GM19238 (cell line): ENCODE measurements at regions not wholly inside any gene's neighbourhood (a gene's known extent, or its start where the extent isn't known, plus 50 kb on each side); places are given as distances from the start of the nearest gene placed in this dataset.
"Not testable (repeated sequence)": the region's sequence is repeated elsewhere in the genome, so short reads cannot be mapped to it uniquely, and the experiment has no call there.

Experiments used
- DNase-seq: peaks from one replicate; pipeline ENCODE4 v3.0.0; 2011; ENCODE audit warnings: low spot score; ENCODE audit not compliant: insufficient read length

DNA sequence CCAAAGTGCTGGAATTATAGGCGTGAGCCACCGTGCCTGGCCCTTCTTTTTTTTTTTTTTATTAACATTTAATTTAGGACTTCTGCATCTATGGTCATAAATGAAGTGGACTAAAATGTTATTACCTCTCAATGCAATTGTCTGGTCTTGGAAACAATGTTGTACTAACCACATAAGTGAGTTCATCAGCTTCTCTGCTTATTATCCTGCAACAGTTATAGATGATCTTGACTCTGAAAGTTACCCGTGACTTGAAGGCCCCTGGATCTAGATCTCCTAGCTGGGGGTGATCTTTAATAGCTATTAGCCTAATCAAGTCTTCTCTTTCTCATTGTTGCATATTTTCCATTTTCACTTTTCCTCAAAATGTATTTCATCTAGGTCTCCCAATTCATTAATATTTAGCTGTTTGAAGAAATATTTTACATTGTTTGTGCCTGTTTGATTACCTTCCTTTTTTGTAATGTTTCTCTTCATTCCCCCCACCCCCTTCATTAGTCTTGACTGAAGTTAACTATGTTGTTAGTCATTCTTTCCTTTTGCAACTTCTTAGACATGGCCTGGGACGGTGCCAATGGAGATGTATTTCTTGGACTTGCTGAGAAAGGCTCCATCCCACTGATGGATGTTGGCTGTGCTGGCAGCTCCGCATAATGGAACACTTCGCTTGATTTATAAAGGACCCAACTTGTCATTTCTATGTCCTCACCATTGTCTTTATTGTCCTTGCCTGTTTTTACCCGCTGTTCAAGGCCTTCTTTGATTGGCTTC lies 141.6 kb upstream of the RIOK3 start:
- no peak for DNase-seq

- no peak for DNase-seq
These were observed 139.7 kb upstream of the RIOK3 start for GRCh38 chr18:23313379-23313778.

DNA sequence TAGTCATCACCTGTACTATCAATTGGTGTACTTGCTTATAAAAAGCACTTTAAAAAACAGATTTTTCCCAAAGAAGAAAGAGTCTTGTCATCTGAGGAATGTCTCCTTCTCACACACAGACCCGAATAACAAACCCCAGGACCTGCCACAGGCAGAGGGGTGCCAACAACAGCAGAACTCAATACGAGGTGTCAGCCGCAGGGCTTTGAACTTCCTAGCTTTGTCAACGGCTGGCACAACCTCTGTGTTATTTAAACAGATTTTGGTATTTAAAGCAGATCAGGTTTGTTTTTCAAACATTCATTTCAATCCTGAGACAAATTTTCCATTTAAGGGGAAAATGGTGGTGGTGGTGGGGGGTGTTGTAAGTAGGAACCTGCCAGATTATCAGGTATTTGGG lies 138.4 kb upstream of the RIOK3 start:
- DNase-seq: no peak

DNA sequence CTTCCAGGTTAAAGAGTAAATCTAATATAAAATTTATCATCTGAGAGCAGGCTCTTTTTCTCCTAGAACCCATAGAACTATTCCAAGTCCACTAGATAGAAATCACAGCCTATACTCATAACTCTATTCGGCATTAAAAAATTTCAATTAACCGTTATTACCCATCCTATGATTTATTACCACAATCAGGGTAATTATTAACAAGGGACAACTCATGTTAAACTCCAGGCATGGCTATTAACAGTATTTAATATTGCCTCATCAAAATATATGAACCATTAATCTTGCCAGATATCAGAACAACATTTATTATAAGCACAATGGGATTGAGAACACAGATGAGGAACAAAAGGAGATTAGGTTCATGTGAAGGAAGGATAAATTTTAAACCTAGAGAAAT lies 136.8 kb upstream of the RIOK3 start:
- DNase-seq: no peak

GRCh38 chr18:23316988-23317387 lies 136.1 kb upstream of the RIOK3 start:
- no peak for DNase-seq

DNA sequence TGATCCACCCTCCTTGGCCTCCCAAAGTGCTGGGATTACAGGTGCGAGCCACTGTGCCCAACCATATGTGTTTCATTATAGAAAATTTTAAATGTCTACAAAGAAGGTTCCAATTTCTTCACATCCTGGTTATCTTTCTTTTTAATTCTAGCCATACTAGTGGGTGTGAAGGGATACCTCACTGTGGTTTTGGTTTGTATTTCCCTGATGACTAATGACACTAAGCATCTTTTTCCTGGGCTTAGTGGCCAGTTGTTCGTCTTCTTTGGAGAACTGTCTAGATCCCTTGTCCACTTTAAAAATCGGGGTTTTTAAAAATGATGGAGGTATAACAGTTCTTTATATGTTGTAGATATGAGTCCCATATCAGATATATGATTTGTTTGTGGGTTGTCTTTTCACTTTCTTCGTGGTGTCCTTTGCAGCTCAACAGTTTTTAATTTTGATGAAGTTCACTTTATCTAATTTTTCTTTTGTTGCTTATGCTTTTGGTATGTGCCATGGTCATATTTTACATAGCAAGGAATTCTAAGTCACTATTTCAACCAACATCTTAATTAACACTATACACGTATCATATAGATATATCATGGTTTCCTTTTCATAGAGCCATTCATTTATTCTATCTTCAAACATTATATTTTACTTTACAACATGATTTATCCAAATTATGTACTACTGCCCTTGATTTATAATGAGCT lies 135.0 kb upstream of the RIOK3 start:
- no peak for DNase-seq

- DNase-seq: no peak
These were observed 132.3 kb upstream of the RIOK3 start for GRCh38 chr18:23320709-23321236.

- no peak for DNase-seq
These were observed 131.1 kb upstream of the RIOK3 start for GRCh38 chr18:23321996-23322395.

DNA sequence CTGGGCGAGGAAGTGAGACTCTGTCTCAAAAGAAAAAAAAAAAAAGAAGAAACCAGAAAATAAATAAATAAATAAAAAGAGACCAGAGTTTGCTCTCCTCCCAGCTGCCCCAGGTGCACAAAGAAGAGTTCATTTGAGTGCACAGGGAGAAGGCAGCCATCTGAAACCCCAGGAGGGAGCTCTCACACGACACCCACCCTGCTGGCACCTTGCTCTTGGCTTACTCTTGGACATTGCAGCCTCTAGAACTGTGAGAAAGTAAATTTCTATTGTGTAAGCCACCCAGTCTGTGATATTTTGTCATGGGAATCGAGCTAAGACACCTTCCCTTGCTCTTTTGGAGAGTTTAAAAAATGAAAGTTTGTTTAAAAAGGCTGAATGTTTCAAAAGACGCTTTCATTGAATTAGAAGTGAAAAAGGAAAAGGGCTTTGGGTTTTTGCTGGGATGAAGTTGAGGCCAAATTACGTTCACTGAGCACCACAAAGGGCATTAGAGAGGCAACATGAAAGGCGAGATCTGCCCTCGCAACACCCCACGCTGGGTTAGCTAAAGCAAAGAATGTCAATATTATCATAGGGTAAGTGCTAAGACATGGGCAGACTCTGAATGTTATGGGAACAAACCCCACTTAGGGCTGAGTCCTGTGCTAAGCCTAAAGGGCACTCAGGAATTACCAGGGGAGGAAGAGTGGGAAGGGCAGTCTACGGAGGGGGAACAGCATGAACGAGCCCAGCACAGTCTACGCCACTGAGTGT lies 128.9 kb upstream of the RIOK3 start:
- no peak for DNase-seq

GRCh38 chr18:23324861-23325260 lies 128.2 kb upstream of the RIOK3 start:
- no peak for DNase-seq

GRCh38 chr18:23329671-23330070 lies 123.4 kb upstream of the RIOK3 start:
- DNase-seq: not testable (repeated sequence)

- peak; percentile 60 for DNase-seq
These were observed 122.7 kb upstream of the RIOK3 start for GRCh38 chr18:23330423-23330822.

DNA sequence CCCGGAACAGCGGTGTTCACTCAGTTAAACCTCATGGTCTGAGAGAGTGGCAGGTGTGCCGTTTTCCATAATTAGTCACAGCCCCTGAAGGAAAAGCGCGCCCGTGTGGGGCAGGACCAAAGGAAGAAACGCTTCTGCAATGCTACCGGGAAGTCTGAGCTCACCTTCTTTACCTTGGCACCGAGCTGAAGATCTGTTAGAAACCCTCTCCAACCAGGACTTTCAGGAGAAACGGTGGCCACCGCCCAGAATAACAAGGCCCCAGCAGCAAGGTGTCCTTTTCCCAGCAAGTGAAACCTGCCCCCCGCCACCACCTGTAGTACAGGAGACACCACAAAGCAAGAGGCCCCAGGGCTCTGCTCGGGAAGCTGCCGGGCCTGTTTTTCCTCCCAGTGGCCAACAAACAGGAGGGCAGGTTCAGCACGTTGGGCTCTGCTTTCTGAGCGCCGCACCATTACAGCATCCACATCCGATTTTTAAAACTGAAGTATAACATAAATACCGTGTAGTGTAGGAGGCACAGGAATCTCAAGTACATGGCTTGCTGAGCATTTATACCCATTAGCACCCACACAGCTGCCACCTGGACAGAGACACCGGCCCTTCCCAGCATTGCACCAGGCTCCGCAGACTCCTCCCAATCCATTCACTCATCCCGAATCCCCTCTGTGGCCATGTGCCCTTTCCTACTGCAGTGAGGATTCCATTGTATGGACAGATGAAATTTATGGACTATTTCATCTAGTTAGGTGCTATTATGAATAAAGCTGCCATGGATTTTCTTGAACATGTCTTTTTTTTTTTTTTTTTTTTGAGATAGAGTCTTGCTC lies 121.8 kb upstream of the RIOK3 start:
- DNase-seq: no peak

DNA sequence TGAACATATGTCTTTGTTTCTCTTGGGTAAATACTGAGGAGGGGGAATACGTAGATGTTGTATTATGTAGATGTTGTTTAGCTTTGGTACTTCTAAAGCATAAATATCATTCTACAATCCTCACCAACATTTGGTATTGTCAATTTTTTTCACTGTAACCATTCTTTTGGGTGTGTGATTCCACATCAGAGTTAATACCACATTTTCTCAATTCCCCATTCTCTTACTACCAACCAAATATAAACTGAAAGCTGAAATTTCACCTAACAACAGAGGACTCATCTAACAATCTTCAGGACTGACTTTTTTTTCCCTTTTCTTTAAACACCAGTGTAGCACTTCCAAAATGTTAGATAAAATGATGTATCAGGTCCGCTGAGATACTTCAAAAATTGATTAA lies 120.7 kb upstream of the RIOK3 start:
- DNase-seq: no peak

DNA sequence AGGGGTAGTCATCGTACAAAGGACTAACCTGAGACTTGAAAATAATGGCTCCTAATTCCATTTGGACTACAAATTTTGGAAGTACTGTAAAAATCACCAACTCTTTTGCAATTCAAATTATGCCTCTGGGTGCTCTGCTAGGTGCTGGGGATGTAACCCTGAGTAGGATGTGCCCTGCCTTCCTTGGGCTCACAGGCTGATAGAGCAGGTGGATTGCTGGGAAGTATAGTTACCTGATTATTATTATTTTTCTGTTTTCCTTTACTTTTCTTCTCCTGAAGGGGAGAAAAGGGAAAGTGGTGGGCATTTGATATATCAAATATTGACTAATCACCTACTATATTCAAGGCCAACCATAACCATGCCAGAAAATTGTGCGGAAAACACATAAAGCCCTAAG lies 119.3 kb upstream of the RIOK3 start:
- DNase-seq: no peak

DNA sequence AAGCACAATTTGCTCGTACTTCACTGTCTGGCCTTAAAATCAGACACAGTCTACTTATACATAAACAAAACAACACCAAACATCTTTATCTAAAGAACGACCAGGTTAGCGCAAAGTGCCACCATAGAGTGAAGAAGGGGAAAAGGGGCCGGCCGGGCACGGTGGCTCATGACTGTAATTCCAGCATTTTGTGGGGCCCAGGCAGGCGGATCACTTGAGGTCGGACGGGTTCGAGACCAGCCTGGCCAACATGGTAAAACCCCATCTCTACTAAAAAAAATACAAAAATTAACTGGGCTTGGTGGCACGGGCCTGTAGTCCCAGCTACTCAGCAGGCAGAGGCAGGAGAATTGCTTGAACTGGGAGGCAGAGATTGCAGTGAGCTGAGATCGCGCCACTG lies 118.5 kb upstream of the RIOK3 start:
- DNase-seq: no peak

DNA sequence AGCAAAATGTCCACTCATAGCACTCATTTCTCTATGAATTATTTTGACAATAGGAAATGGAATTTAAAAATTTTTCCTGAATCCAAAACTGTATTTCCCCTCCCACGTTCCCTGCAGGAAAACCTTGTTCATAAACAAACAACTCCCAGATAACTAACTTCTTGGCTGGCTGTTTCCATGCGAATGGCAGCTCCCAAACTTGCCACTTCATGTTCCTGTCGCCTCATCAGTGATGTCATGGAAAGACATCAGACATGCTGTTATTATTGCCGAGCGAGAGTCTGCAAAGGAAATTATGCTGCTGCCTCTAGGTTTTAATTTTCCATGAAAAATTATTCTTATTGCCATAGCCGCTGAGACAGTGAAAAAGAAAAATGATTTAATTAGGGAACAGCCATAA lies 117.0 kb upstream of the RIOK3 start:
- DNase-seq: no peak

DNA sequence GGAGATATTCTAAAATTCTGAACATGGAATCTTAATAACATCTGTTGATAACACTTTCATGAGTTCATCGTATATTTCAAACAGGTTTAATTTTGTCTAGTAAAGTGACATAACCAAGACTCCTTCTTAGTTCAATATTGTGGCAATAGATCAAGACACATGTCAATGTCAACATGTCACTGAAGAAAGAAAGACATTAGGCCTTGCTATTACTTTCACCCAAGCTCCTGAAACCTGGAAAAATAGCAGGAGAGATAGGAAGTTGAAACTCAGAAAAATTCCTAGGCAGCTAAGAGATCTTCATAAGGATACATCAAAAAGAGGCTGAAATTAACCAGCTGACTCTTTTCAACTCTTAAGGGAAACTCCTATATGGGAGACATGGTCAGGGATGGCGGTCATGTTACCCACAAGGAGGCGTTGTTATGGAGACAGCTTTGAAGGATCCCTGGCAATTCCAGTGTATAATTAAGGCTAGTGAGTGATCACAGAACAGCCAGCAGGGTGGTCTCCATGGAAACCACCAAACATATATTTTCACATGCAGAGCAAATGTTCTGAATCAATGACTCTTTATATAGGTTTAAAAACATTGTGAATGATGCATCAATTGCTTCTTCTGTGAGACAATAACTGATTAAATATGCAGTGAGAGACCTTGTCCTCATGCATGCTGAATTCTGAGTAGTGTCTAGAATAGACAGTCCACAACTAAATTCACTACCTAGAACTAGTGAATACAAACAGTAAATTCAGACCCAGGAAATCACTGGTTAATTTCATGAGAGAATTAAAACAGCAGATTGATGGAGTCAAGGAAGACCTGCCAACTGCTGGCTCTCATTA lies 115.3 kb upstream of the RIOK3 start:
- DNase-seq: no peak

DNA sequence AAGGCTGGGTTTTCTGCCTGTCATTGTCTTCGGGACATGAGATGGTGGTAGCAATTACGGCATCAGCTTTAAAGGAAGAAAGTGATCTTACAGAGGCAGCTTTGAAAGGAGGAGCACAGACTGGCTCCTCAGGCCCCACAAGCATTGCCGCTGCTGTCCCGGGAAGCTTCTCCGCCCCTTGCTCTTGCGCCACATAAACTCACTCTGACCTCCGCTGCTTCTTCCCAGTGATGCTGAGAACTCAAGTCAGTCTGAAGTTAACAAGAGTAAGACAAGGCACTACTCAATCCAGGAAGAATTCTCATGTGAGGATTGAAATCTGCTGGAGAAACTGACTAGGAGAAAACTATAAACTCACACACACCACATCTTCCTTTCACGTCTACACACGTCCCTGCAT lies 112.4 kb upstream of the RIOK3 start:
- DNase-seq: no peak

DNA sequence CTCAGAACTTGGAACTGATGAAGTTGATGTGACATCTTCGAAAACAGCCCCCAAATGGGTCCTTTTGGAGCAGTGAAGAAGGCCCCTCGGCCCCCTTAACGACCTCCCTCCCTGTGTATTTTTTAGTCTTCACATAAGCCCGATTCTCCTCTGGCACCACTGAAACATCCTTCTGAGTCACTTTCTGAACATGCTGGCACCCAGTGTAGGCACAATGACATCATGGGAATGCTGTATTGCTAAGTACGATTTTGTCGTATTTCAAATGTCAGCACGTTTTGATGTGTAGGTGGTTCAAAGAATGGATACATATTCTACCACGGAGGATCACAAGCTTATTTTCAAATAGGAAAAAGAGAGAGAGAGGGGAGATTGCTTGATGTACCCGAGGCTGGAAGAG lies 111.7 kb upstream of the RIOK3 start:
- no peak for DNase-seq
